SKM-1 (cell line): ENCODE measurements at regions not wholly inside any gene's neighbourhood (a gene's known extent, or its start where the extent isn't known, plus 50 kb on each side); places are given as distances from the start of the nearest gene placed in this dataset.
A peak's percentile ranks its signal among the peaks of the same experiment; 100 is the strongest.
"Not testable (repeated sequence)": the region's sequence is repeated elsewhere in the genome, so short reads cannot be mapped to it uniquely, and the experiment has no call there.

ENCODE experiments used
- DNase-seq: peaks from one replicate; lab custom pipeline; 2025; ENCODE audit not compliant: unreplicated experiment; lab: John Stamatoyannopoulos, UW

GRCh38 chrX:73963682-73964081 lies 111.2 kb upstream of the XIST start:
- DNase-seq = no peak

DNA sequence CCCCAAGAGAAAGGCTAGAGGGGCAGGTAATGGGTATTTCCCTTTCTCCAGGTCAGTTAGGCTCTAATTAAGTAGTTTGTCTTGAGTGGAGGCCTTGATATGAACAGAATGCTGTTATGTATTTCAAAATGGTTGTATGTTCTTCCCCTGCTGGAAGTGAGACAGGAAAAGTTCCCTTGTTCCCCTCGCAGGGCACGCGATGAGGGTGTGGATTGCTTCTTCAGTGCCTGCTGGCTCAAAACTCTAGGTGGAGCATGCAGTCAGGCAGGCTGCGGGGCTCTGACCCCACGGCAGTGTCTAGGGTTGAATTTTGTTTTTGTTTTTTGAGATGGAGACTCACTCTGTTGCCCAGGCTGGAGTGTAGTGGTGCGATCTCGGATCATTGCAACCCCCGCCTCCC lies 110.4 kb upstream of the XIST start:
- no peak for DNase-seq

- not testable (repeated sequence) for DNase-seq
Observed at GRCh38 chrX:73961867-73962266, 109.4 kb upstream of the XIST start.

DNA sequence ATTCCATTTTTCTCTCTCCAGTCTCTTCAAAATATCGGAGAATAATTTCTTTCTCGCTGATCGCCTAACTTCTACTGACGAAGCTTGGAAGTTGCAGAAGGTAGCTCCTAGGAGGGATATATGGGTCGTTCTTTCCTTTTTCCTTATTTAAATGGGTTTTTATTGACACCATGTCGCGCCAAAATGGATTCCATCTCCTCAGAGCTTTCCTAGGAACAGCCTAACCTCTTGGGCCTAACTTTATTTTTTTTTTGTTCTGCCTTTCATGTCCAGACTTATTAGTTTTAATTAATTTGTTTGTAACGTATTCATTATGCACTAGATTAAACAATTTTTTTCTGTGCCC lies 92.0 kb upstream of the XIST start:
- DNase-seq = no peak

GRCh38 chrX:73943693-73944562 lies 91.4 kb upstream of the XIST start:
- DNase-seq = peak; percentile 59

- no peak for DNase-seq
Observed at GRCh38 chrX:73940893-73941470, 88.5 kb upstream of the XIST start.

GRCh38 chrX:73937843-73938242 lies 85.3 kb upstream of the XIST start:
- DNase-seq = peak; percentile 51

GRCh38 chrX:73932522-73932921 lies 80.0 kb upstream of the XIST start:
- no peak for DNase-seq

GRCh38 chrX:73930300-73930699 lies 77.8 kb upstream of the XIST start:
- no peak for DNase-seq

GRCh38 chrX:73922856-73923455 lies 70.4 kb upstream of the XIST start:
- DNase-seq = no peak

GRCh38 chrX:73916931-73917667 lies 64.6 kb upstream of the XIST start:
- DNase-seq = no peak

DNA sequence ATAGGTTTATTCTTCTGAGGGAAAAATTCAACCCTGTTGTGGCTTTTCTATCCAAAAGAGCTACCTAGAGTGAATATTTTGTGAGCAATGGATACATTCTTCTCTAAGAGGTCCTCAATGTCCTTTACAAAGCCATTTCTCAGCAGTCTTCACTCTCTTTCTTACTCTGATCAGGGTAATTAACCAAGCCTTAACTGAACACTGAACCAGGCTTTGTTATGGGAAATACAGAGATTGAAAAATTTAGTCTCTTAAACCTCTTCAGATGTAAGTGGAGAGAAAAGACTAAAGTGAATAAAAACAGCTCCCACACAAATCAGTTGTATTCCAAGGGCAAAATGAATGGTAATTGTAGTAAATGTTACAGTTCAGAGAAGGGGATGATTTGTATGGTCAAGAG lies 64.0 kb upstream of the XIST start:
- DNase-seq = no peak

GRCh38 chrX:73914792-73915191 lies 62.3 kb upstream of the XIST start:
- DNase-seq = not testable (repeated sequence)

DNA sequence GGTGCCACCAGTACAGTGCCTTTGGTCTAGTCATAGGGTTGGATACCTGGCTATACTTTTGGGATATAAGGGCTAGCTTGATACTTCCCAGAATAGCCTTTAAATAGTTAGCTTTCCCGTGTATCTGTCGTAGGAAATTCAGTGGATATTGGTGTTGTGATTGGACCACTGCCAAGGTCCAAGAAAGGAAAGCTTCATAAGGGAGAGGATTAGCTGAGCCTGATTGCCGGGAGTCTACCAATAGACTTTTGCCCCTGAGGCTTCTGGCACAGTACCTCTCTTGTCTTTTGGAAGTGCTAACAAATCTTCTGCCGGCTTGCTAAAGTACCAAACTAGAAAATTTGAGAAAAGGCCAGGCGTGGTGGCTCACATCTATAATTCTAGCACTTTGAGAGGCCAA lies 61.1 kb upstream of the XIST start:
- DNase-seq = no peak

DNA sequence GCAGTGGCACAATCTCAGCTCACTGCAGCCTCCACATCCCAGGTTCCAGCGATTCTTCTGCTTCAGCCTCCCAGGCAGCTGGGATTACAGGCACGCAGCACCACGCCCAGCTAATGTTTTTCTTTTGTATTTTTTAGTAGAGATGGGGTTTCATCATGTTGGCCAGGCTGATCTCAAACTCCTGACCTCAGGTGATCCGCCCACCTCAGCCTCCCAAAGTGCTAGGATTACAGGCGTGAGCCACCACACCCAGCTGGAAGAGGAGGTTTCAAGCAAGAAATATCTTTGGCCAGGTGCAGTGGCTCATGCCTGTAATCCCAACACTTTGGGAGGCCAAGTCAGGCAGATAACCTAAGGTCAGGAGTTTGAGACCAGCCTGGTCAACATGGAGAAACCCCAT lies 59.4 kb upstream of the XIST start:
- not testable (repeated sequence) for DNase-seq

DNA sequence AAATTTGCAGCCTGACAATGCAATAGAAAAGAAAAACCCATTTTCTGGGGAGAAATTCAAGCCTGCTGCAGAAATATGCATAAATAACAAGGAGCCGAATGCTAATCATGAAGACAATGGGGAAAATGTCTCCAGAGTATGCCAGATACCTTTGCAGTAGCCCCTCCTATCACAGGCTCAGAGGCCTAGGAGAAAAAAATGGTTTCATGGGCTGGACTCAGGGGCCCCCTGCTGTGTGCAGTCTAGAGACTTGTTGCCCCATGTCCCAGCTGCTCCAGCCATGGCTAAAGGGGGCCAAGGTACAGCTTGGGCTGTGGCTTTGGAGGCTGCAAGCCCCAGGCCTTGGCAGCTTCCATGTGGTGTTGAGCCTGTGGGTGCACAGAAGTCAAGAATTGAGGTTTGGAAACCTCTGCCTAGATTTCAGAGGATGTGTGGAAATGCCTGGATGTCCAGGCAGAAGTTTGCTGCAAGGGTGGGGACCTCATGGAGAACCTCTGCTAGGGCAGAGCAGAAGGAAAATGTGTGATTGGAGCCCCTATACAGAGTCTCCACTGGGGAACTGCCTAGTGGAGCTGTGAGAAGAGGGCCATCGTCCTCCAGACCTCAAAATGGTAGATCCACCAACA lies 53.3 kb upstream of the XIST start:
- not testable (repeated sequence) for DNase-seq

- DNase-seq = no peak
Observed at GRCh38 chrX:73903941-73904340, 51.4 kb upstream of the XIST start.
